GM19438 (cell line): ENCODE measurements at regions not wholly inside any gene's neighbourhood (a gene's known extent, or its start where the extent isn't known, plus 50 kb on each side); places are given as distances from the start of the nearest gene placed in this dataset.
"Not testable (repeated sequence)": the region's sequence is repeated elsewhere in the genome, so short reads cannot be mapped to it uniquely, and the experiment has no call there.

Experiments used
- ATAC-seq: cut with Tn5 transposase; IDR thresholded peaks from one replicate; pipeline ENCODE4 v1.9.1; 2021; ENCODE audit warnings: low read depth; ENCODE audit not compliant: unreplicated experiment

GRCh38 chr20:55010761-55011160, 535.4 kb downstream of the DOK5 start:
- ATAC-seq = no peak

- no peak for ATAC-seq
Measured at GRCh38 chr20:55009066-55009465, 533.7 kb downstream of the DOK5 start.

- no peak for ATAC-seq
Measured at GRCh38 chr20:55004044-55004443, 528.7 kb downstream of the DOK5 start.

GRCh38 chr20:54995553-54995952, 520.2 kb downstream of the DOK5 start:
- ATAC-seq = no peak

- no peak for ATAC-seq
Measured at GRCh38 chr20:54995011-54995410, 519.6 kb downstream of the DOK5 start.

GRCh38 chr20:54985091-54985490, 509.7 kb downstream of the DOK5 start:
- no peak for ATAC-seq

- ATAC-seq = peak; percentile 11
Measured at GRCh38 chr20:54984104-54984448, 508.7 kb downstream of the DOK5 start.

GRCh38 chr20:54983394-54984103, 508.2 kb downstream of the DOK5 start:
- peak; percentile 58 for ATAC-seq

GRCh38 chr20:54981175-54981574, 505.8 kb downstream of the DOK5 start:
- ATAC-seq = no peak

GRCh38 chr20:54980103-54980960, 504.9 kb downstream of the DOK5 start:
- ATAC-seq = peak; percentile 55

GRCh38 chr20:54950304-54950703, 474.9 kb downstream of the DOK5 start:
- no peak for ATAC-seq

GRCh38 chr20:54941666-54942065, 466.3 kb downstream of the DOK5 start:
- ATAC-seq = no peak

GRCh38 chr20:54940522-54940921, 465.1 kb downstream of the DOK5 start:
- ATAC-seq = no peak

GRCh38 chr20:54938707-54939106, 463.3 kb downstream of the DOK5 start:
- ATAC-seq = no peak

GRCh38 chr20:54933212-54933904, 458.0 kb downstream of the DOK5 start:
- ATAC-seq = no peak

GRCh38 chr20:54929191-54929590, 453.8 kb downstream of the DOK5 start:
- no peak for ATAC-seq

- no peak for ATAC-seq
Measured at GRCh38 chr20:54928564-54928963, 453.2 kb downstream of the DOK5 start.

GRCh38 chr20:54922636-54923035, 447.2 kb downstream of the DOK5 start:
- ATAC-seq = no peak

- no peak for ATAC-seq
Measured at GRCh38 chr20:54922096-54922495, 446.7 kb downstream of the DOK5 start.

- ATAC-seq = no peak
Measured at GRCh38 chr20:54920491-54920890, 445.1 kb downstream of the DOK5 start.

- ATAC-seq = not testable (repeated sequence)
Measured at GRCh38 chr20:54918993-54919392, 443.6 kb downstream of the DOK5 start.
